Liver (tissue), 8 donors: ENCODE measurements at regions not wholly inside any gene's neighbourhood (a gene's known extent, or its start where the extent isn't known, plus 50 kb on each side); places are given as distances from the start of the nearest gene placed in this dataset.

Experiments used
- DNase-seq: peaks from one replicate; pipeline ENCODE4 v3.0.0-alpha.2; 2017; ENCODE audit warnings: low spot score
- H3K27ac ChIP-seq, 2 donors: one replicate each; pipeline ENCODE4 v1.7.0; 2013; ENCODE audit warnings: inconsistent platforms in 2 of 2, low read length in 2 of 2, control low read depth in 1 of 2, low read depth in 1 of 2, mild to moderate bottlenecking in 1 of 2
- H3K27me3 ChIP-seq, 4 donors: one replicate each; pipeline versions ENCODE4 v1.6.1 to v1.7.0; 2013; ENCODE audit warnings: low read length in 3 of 4, inconsistent platforms in 1 of 4, mild to moderate bottlenecking in 1 of 4, moderate library complexity in 1 of 4; ENCODE audit not compliant: control insufficient read depth in 4 of 4, insufficient read depth in 4 of 4
- H3K36me3 ChIP-seq, 4 donors: one replicate each; pipeline versions ENCODE4 v1.6.1 to v1.7.0; 2013; ENCODE audit warnings: low read length in 3 of 4, mild to moderate bottlenecking in 3 of 4, low read depth in 1 of 4, moderate library complexity in 1 of 4; ENCODE audit not compliant: control insufficient read depth in 4 of 4, insufficient read depth in 3 of 4
- H3K4me1 ChIP-seq, 4 donors: one replicate each; pipeline versions ENCODE4 v1.6.1 to v1.7.0; 2013; ENCODE audit warnings: low read length in 3 of 4, mild to moderate bottlenecking in 3 of 4, moderate library complexity in 1 of 4; ENCODE audit not compliant: control insufficient read depth in 4 of 4, insufficient read depth in 4 of 4
- H3K4me3 ChIP-seq, 3 donors: one replicate each; pipeline versions ENCODE4 v1.6.1 to v1.7.0; 2013; ENCODE audit warnings: low read length in 3 of 3, control low read depth in 1 of 3, low read depth in 1 of 3, mild to moderate bottlenecking in 1 of 3
- H3K9ac ChIP-seq, 2 donors: one replicate each; pipeline ENCODE4 v1.7.0; 2013; ENCODE audit warnings: low read length in 2 of 2, mild to moderate bottlenecking in 2 of 2, moderate library complexity in 2 of 2, control low read depth in 1 of 2, low read depth in 1 of 2
- H3K9me3 ChIP-seq, 4 donors: one replicate each; pipeline versions ENCODE4 v1.6.1 to v1.7.0; 2013; ENCODE audit warnings: low read length in 3 of 4; ENCODE audit not compliant: control insufficient read depth in 4 of 4
- EGR1 ChIP-seq, 2 donors: IDR thresholded peaks; 2 replicates each; pipeline ENCODE4 v1.6.1; 2016 to 2018; ENCODE audit warnings: antibody characterized with exemption in 2 of 2, low read depth in 2 of 2
- FOXA1 ChIP-seq: IDR thresholded peaks from 2 replicates; pipeline ENCODE4 v1.6.1; 2016; ENCODE audit warnings: antibody characterized with exemption
- FOXA2 ChIP-seq: IDR thresholded peaks from 2 replicates; pipeline ENCODE4 v1.6.1; 2016; ENCODE audit warnings: antibody characterized with exemption
- GABPA ChIP-seq, 2 donors: IDR thresholded peaks in 1 of 2; conservative IDR thresholded peaks in 1 of 2; 2 replicates each; pipeline ENCODE4 v1.6.1; 2016; ENCODE audit warnings: antibody characterized with exemption in 2 of 2, mild to moderate bottlenecking in 1 of 2, moderate library complexity in 1 of 2
- HNF4A ChIP-seq, 2 donors: conservative IDR thresholded peaks; 2 replicates each; pipeline ENCODE4 v1.6.1; 2016; ENCODE audit warnings: antibody characterized with exemption in 2 of 2, mild to moderate bottlenecking in 2 of 2
- HNF4G ChIP-seq: IDR thresholded peaks from 2 replicates; pipeline ENCODE4 v1.6.1; 2016; ENCODE audit warnings: antibody characterized with exemption
- JUND ChIP-seq, 2 donors: IDR thresholded peaks; 2 replicates each; pipeline ENCODE4 v1.6.1; 2016; ENCODE audit warnings: antibody characterized with exemption in 2 of 2
- NR2F2 ChIP-seq: IDR thresholded peaks from 2 replicates; pipeline ENCODE4 v1.6.1; 2016; ENCODE audit warnings: antibody characterized with exemption
- RAD21 ChIP-seq, 2 donors: IDR thresholded peaks; 2 replicates each; pipeline ENCODE4 v1.6.1; 2016; ENCODE audit warnings: antibody characterized with exemption in 2 of 2, mild to moderate bottlenecking in 2 of 2
- RXRA ChIP-seq, 2 donors: IDR thresholded peaks; 2 replicates each; pipeline ENCODE4 v1.6.1; 2017 to 2018; ENCODE audit warnings: antibody characterized with exemption in 2 of 2, mild to moderate bottlenecking in 1 of 2
- SP1 ChIP-seq: IDR thresholded peaks from 2 replicates; pipeline ENCODE4 v1.6.1; 2018; ENCODE audit warnings: antibody characterized with exemption, mild to moderate bottlenecking
- TAF1 ChIP-seq: conservative IDR thresholded peaks from 2 replicates; pipeline ENCODE4 v1.6.1; 2016; ENCODE audit warnings: antibody characterized with exemption, mild to moderate bottlenecking
- YY1 ChIP-seq: IDR thresholded peaks from 2 replicates; pipeline ENCODE4 v1.6.1; 2016; ENCODE audit warnings: antibody characterized with exemption, mild to moderate bottlenecking
- WGBS: extraction: QIAGEN DNeasy Blood & Tissue Kit; methylation state at CpG from one replicate; pipeline ENCODE4 v1.1.7; 2013; 5-methylcytosine and 5-hydroxymethylcytosine counted together
- TF ChIP-seq, protein P1 (sequence below): IDR thresholded peaks from 2 replicates; pipeline ENCODE4 v1.6.1; 2016; ENCODE audit warnings: antibody characterized with exemption
- TF ChIP-seq, protein P2 (sequence below): IDR thresholded peaks from 2 replicates; pipeline ENCODE4 v1.6.1; 2016; ENCODE audit warnings: antibody characterized with exemption
- TF ChIP-seq, protein P3 (sequence below): IDR thresholded peaks from 2 replicates; pipeline ENCODE4 v1.6.1; 2016; ENCODE audit warnings: antibody characterized with exemption
- TF ChIP-seq, protein P4 (sequence below): IDR thresholded peaks from 2 replicates; pipeline ENCODE4 v1.6.1; 2016; ENCODE audit warnings: antibody characterized with exemption, mild to moderate bottlenecking
- TF ChIP-seq, protein P5 (sequence below): fragments of 150-350 bp; IDR thresholded peaks from 2 replicates; pipeline ENCODE4 v1.5.1; 2017; ENCODE audit warnings: improper control_type of control experiment, low read depth, low read length; ENCODE audit not compliant: missing input control
- donor health status: healthy.
- donor health status: healthy.
- donor health status: healthy.
- donor health status: healthy.
- donor health status: healthy.

DNA sequence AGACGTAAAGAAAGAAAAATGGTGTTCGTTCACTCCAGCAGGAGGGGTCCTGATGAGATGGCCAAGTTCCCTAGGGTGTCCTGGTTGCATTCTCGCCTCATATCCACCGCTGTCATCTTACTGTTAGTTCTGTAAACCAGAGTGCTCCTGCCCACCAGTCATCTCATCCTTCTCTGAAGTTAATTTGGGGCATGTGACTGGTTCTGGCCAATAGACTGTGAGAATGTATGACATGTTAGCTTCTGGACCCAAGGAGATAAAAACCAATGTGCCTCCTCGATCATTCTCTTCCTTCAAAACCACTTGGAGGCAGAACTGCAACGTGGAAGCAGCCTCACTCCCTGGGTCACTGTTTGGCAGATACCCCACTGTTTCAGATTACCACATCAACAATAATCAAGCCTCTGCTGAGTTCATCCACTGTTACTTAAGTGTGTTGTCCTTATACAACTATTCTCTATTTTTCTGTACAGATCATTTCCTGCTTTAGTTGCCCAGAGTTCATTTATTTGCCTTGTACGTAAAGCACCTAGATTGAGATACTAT lies 759.1 kb downstream of the TSN start:
- H3K27ac ChIP-seq, result no peak overlapping the region
- H3K9me3 ChIP-seq, result no peaks in the 10 kb centered on the region
- no peaks in the 10 kb centered on the region for H3K4me1 ChIP-seq
- 73% methylated on average over 7 of the region's 7 CpGs for WGBS
- no peak overlapping the region for H3K9ac ChIP-seq
- TF ChIP-seq YY1 (no peak), RAD21 (IDR thresholded peaks at IDR 0.05) (peak in 1 of 2 donors; percentile 14)
- H3K27me3 ChIP-seq, result no peaks in the 10 kb centered on the region
- H3K4me3 ChIP-seq, result no peak overlapping the region
- H3K36me3 ChIP-seq, result no peaks in the 10 kb centered on the region
- no peak for DNase-seq

DNA sequence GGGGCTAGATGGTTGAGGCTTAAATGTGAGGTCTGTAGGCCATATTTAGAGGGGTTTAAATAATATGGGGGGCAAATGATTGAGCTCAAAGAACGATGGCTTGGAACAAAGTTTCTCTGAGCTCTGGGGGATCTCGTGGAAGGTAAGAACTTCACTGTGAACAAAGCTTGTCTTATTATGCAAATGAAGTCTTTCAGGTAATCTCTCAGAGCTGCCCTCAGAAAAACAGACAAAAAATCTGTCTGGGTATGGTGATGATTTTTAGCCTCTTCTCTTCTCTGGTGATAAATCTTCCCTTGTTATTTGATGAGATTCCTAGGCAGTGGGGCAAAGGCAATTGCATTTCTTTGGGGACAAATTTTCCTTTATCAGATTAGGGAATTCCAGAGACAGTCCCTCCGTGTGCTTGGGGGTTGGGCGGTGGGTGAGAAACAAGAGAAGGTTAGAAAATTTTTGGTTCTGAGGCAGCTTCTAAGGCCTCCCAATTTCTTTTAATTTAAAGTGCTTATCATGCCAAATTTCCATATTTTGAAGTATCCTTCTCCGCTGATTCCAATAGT lies 760.4 kb downstream of the TSN start:
- 46% methylated on average over 5 of the region's 5 CpGs for WGBS
- H3K4me1 ChIP-seq, result no peaks in the 10 kb centered on the region
- H3K9me3 ChIP-seq, result no peaks in the 10 kb centered on the region
- no peak for DNase-seq
- no peak overlapping the region for H3K9ac ChIP-seq
- no peak overlapping the region for H3K27ac ChIP-seq
- TF ChIP-seq HNF4G, result no peak
- TF ChIP-seq, protein P1, sequence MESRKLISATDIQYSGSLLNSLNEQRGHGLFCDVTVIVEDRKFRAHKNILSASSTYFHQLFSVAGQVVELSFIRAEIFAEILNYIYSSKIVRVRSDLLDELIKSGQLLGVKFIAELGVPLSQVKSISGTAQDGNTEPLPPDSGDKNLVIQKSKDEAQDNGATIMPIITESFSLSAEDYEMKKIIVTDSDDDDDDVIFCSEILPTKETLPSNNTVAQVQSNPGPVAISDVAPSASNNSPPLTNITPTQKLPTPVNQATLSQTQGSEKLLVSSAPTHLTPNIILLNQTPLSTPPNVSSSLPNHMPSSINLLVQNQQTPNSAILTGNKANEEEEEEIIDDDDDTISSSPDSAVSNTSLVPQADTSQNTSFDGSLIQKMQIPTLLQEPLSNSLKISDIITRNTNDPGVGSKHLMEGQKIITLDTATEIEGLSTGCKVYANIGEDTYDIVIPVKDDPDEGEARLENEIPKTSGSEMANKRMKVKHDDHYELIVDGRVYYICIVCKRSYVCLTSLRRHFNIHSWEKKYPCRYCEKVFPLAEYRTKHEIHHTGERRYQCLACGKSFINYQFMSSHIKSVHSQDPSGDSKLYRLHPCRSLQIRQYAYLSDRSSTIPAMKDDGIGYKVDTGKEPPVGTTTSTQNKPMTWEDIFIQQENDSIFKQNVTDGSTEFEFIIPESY, result no peak
- no peak for TF ChIP-seq HNF4A (conservative IDR thresholded peaks at IDR 0.05)
- TF ChIP-seq TAF1, result no peak
- no peaks in the 10 kb centered on the region for H3K36me3 ChIP-seq
- peaks cover 0 to 3% (median 0%) of the 10 kb centered on the region in 4 donors for H3K27me3 ChIP-seq
- no peak overlapping the region for H3K4me3 ChIP-seq

DNA sequence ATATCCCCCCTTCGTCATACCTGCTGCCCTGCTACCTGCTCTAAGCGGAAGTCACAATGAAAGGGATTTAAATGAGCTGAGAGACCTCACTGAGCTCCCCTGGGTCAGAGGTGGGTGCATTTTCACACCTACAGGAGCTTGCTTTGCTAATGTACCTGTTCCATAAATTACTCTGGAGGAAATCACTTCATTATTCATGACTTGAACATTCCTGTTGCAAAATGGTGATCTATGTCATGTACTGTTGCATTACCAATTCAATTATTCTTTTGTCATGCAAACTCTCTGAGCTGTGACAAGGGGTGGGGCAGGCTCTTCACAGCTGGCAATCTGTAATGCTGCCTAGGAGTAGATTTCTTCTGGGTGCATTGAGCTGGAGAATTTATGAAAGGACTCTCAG lies 761.3 kb downstream of the TSN start:
- no peaks in the 10 kb centered on the region for H3K9me3 ChIP-seq
- WGBS, result 56% methylated on average over 2 of the region's 2 CpGs
- H3K9ac ChIP-seq, result no peak overlapping the region
- no peaks in the 10 kb centered on the region for H3K36me3 ChIP-seq
- H3K4me1 ChIP-seq, result no peaks in the 10 kb centered on the region
- H3K27me3 ChIP-seq, result peaks cover 0 to 3% (median 0%) of the 10 kb centered on the region in 4 donors
- no peak overlapping the region for H3K4me3 ChIP-seq
- TF ChIP-seq, protein P2, sequence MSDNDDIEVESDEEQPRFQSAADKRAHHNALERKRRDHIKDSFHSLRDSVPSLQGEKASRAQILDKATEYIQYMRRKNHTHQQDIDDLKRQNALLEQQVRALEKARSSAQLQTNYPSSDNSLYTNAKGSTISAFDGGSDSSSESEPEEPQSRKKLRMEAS, result no peak
- TF ChIP-seq FOXA2 (no peak), HNF4G (no peak), FOXA1 (no peak), JUND (IDR thresholded peaks at IDR 0.05) (no peak), TAF1 (no peak), NR2F2 (no peak), EGR1 (IDR thresholded peaks at IDR 0.05; ENCODE audit: low read depth in 2 of 2) (no peak), RXRA (IDR thresholded peaks at IDR 0.05) (no peak), SP1 (no peak), YY1 (no peak), GABPA (IDR thresholded peaks at IDR 0.05 in 1 of 2, conservative IDR thresholded peaks at IDR 0.05 in 1 of 2) (no peak), RAD21 (IDR thresholded peaks at IDR 0.05) (no peak), HNF4A (conservative IDR thresholded peaks at IDR 0.05) (no peak)
- TF ChIP-seq, protein P3, sequence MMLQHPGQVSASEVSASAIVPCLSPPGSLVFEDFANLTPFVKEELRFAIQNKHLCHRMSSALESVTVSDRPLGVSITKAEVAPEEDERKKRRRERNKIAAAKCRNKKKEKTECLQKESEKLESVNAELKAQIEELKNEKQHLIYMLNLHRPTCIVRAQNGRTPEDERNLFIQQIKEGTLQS, result no peak
- TF ChIP-seq, protein P1, result no peak
- TF ChIP-seq, protein P4, sequence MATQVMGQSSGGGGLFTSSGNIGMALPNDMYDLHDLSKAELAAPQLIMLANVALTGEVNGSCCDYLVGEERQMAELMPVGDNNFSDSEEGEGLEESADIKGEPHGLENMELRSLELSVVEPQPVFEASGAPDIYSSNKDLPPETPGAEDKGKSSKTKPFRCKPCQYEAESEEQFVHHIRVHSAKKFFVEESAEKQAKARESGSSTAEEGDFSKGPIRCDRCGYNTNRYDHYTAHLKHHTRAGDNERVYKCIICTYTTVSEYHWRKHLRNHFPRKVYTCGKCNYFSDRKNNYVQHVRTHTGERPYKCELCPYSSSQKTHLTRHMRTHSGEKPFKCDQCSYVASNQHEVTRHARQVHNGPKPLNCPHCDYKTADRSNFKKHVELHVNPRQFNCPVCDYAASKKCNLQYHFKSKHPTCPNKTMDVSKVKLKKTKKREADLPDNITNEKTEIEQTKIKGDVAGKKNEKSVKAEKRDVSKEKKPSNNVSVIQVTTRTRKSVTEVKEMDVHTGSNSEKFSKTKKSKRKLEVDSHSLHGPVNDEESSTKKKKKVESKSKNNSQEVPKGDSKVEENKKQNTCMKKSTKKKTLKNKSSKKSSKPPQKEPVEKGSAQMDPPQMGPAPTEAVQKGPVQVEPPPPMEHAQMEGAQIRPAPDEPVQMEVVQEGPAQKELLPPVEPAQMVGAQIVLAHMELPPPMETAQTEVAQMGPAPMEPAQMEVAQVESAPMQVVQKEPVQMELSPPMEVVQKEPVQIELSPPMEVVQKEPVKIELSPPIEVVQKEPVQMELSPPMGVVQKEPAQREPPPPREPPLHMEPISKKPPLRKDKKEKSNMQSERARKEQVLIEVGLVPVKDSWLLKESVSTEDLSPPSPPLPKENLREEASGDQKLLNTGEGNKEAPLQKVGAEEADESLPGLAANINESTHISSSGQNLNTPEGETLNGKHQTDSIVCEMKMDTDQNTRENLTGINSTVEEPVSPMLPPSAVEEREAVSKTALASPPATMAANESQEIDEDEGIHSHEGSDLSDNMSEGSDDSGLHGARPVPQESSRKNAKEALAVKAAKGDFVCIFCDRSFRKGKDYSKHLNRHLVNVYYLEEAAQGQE, result no peak
- TF ChIP-seq, protein P5, sequence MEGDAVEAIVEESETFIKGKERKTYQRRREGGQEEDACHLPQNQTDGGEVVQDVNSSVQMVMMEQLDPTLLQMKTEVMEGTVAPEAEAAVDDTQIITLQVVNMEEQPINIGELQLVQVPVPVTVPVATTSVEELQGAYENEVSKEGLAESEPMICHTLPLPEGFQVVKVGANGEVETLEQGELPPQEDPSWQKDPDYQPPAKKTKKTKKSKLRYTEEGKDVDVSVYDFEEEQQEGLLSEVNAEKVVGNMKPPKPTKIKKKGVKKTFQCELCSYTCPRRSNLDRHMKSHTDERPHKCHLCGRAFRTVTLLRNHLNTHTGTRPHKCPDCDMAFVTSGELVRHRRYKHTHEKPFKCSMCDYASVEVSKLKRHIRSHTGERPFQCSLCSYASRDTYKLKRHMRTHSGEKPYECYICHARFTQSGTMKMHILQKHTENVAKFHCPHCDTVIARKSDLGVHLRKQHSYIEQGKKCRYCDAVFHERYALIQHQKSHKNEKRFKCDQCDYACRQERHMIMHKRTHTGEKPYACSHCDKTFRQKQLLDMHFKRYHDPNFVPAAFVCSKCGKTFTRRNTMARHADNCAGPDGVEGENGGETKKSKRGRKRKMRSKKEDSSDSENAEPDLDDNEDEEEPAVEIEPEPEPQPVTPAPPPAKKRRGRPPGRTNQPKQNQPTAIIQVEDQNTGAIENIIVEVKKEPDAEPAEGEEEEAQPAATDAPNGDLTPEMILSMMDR, result no peak
- H3K27ac ChIP-seq, result no peak overlapping the region
- no peak for DNase-seq
